Gastroesophageal sphincter (tissue), 4 donors: ENCODE measurements at regions not wholly inside any gene's neighbourhood (a gene's known extent, or its start where the extent isn't known, plus 50 kb on each side); places are given as distances from the start of the nearest gene placed in this dataset.

Source experiments
- ATAC-seq: fragments of 150-250 bp; one replicate; pipeline ENCODE4 v1.9.1; 2016; ENCODE audit warnings: mild to moderate bottlenecking, moderate library complexity
- H3K27ac ChIP-seq, 4 donors: fragments of 200-600 bp; sonication (generic) in 3 of 4; 1 replicate in 3 of 4; 2 replicates in 1 of 4; pipeline ENCODE4 v1.5.1; 2016 to 2019
- H3K27me3 ChIP-seq: fragments of 200-600 bp; sonication (generic); one replicate; pipeline ENCODE4 v1.5.1; 2019
- H3K36me3 ChIP-seq, 2 donors: fragments of 200-600 bp; sonication (generic); one replicate each; pipeline ENCODE4 v1.5.1; 2019; ENCODE audit warnings: control low read depth in 1 of 2
- H3K4me1 ChIP-seq, 3 donors: fragments of 200-600 bp; sonication (generic); 1 replicate in 2 of 3; 2 replicates in 1 of 3; pipeline ENCODE4 v1.5.1; 2016 to 2019; ENCODE audit warnings: control low read depth in 2 of 3
- H3K4me3 ChIP-seq, 2 donors: fragments of 200-600 bp; sonication (generic); one replicate each; pipeline ENCODE4 v1.5.1; 2019; ENCODE audit warnings: mild to moderate bottlenecking in 1 of 2, moderate library complexity in 1 of 2
- H3K9me3 ChIP-seq, 3 donors: fragments of 200-600 bp; sonication (generic); one replicate each; pipeline ENCODE4 v1.5.1; 2017 to 2019; ENCODE audit warnings: control low read depth in 2 of 3
- CTCF ChIP-seq, 4 experiments: fragments of 200-600 bp in 2 of 4; fragments of 450-650 bp in 2 of 4; sonication (generic) in 1 of 4; IDR thresholded peaks; one replicate each; pipeline ENCODE4 v1.5.1; 2017 to 2019; ENCODE audit warnings: antibody characterized with exemption in 4 of 4, mild to moderate bottlenecking in 2 of 4, moderate library complexity in 2 of 4
- EP300 ChIP-seq: sonication (generic); formaldehyde crosslinking; IDR thresholded peaks from one replicate; pipeline ENCODE4 v1.6.1; 2017; ENCODE audit warnings: antibody characterized with exemption, mild to moderate bottlenecking
- POLR2A ChIP-seq, 2 donors: fragments of 450-650 bp; IDR thresholded peaks; one replicate each; pipeline ENCODE4 v1.6.1; 2017; ENCODE audit warnings: antibody characterized with exemption in 2 of 2, mild to moderate bottlenecking in 2 of 2, moderate library complexity in 1 of 2
- POLR2AphosphoS5 ChIP-seq: sonication (generic); formaldehyde crosslinking; IDR thresholded peaks from one replicate; pipeline ENCODE4 v1.6.1; 2017; ENCODE audit warnings: antibody characterized with exemption
- WGBS, 2 donors: methylation state at CpG; one replicate each; pipeline ENCODE4 v1.1.5; 2018; ENCODE audit warnings: low coverage in 1 of 2; 5-methylcytosine and 5-hydroxymethylcytosine counted together

- 64 to 84% methylated on average over 2 of the region's 2 CpGs for WGBS, 2 donors
- H3K36me3 ChIP-seq, result no peaks in the 10 kb centered on the region
- no peaks in the 10 kb centered on the region for H3K4me1 ChIP-seq
- no peak for ATAC-seq
- no peak overlapping the region for H3K4me3 ChIP-seq
- H3K27ac ChIP-seq, result no peak overlapping the region
- peaks cover 18% of the 10 kb centered on the region for H3K27me3 ChIP-seq
- TF ChIP-seq EP300 (no peak), CTCF (IDR thresholded peaks at IDR 0.05) (no peak), POLR2AphosphoS5 (no peak), POLR2A (IDR thresholded peaks at IDR 0.05) (no peak)
- peaks cover 0 to 28% (median 3%) of the 10 kb centered on the region in 3 donors for H3K9me3 ChIP-seq
Observed at GRCh38 chr14:76613616-76614015, 147.7 kb upstream of the VASH1 start.

DNA sequence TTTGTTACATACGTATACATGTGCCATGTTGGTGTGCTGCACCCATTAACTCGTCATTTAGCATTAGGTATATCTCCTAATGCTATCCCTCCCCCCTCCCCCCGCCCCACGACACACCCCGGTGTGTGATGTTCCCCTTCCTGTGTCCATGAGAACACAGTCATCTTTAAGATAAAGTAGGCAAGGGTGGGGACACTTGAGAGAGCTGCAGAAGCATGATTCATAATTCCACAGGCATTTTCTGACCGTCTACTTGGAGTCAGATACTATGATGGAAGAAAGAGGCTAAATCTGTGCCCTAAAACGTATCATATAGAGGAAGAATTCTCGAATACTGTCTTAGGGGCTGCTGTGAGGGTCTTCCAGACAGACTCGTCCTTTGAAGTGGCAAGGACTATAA lies 145.9 kb upstream of the VASH1 start:
- Histone ChIP-seq H3K27ac (no peak overlapping the region), H3K27me3 (peaks cover 18% of the 10 kb centered on the region), H3K4me3 (no peak overlapping the region), H3K9me3 (peaks cover 0 to 31% (median 3%) of the 10 kb centered on the region in 3 donors), H3K36me3 (no peaks in the 10 kb centered on the region), H3K4me1 (no peaks in the 10 kb centered on the region)
- no peak for TF ChIP-seq POLR2AphosphoS5
- no peak for TF ChIP-seq POLR2A (IDR thresholded peaks at IDR 0.05)
- no peak for TF ChIP-seq EP300
- WGBS, 2 donors, result 69 to 86% methylated on average over 4 to 9 of the region's 9 CpGs
- ATAC-seq, result no peak

DNA sequence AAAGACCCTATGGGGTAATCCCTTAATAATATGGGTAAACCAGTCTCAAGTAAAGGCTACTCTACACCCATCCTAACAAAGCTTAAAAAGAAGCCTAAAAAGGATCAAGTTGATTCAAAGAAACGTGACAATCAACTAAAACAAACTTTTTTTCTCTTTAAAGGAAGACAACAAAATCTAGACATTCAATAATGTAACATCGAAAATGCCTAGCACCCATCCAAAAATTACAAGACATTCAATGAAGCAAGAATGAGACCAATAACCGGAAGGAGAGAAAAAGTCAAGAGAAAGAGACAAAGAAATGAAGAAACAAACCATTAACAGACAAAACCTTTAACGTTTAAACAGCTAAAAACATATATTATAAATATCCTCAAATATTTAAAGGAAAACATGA lies 143.8 kb upstream of the VASH1 start:
- Histone ChIP-seq H3K4me3 (no peak overlapping the region), H3K4me1 (no peaks in the 10 kb centered on the region), H3K27me3 (peaks cover 19% of the 10 kb centered on the region), H3K9me3 (peaks cover 0 to 31% (median 3%) of the 10 kb centered on the region in 3 donors), H3K36me3 (no peaks in the 10 kb centered on the region), H3K27ac (no peak overlapping the region)
- TF ChIP-seq POLR2AphosphoS5 (no peak), EP300 (no peak), CTCF (IDR thresholded peaks at IDR 0.05) (no peak), POLR2A (IDR thresholded peaks at IDR 0.05) (no peak)
- ATAC-seq, result no peak
- 80 to 86% methylated on average over 2 to 4 of the region's 4 CpGs for WGBS, 2 donors

- H3K9me3 ChIP-seq, result peaks cover 0 to 6% (median 0%) of the 10 kb centered on the region in 3 donors
- H3K4me3 ChIP-seq, result no peak overlapping the region
- H3K36me3 ChIP-seq, result no peaks in the 10 kb centered on the region
- H3K27me3 ChIP-seq, result no peaks in the 10 kb centered on the region
- ATAC-seq, result no peak
- no peak for TF ChIP-seq POLR2A (IDR thresholded peaks at IDR 0.05)
- no peaks in the 10 kb centered on the region for H3K4me1 ChIP-seq
- no peak overlapping the region for H3K27ac ChIP-seq
Observed at GRCh38 chr14:76636602-76637001, 124.7 kb upstream of the VASH1 start.

GRCh38 chr14:76638841-76639240 lies 122.4 kb upstream of the VASH1 start:
- H3K4me3 ChIP-seq, result no peak overlapping the region
- peaks cover 10% of the 10 kb centered on the region for H3K27me3 ChIP-seq
- no peaks in the 10 kb centered on the region for H3K36me3 ChIP-seq
- 59% methylated on average over 3 of the region's 3 CpGs; no CpG with 5 or more reads in 1 of the 2 donors for WGBS, 2 donors
- no peaks in the 10 kb centered on the region for H3K4me1 ChIP-seq
- no peak overlapping the region for H3K27ac ChIP-seq
- ATAC-seq, result no peak
- H3K9me3 ChIP-seq, result peaks cover 0 to 6% (median 0%) of the 10 kb centered on the region in 3 donors
- TF ChIP-seq POLR2AphosphoS5 (no peak), POLR2A (IDR thresholded peaks at IDR 0.05) (no peak), EP300 (no peak), CTCF (IDR thresholded peaks at IDR 0.05) (no peak)

- ATAC-seq, result no peak
- H3K36me3 ChIP-seq, result no peaks in the 10 kb centered on the region
- no peak for TF ChIP-seq CTCF (IDR thresholded peaks at IDR 0.05)
- TF ChIP-seq POLR2A (IDR thresholded peaks at IDR 0.05), result no peak
- no peak for TF ChIP-seq POLR2AphosphoS5
- no peak for TF ChIP-seq EP300
- no peak overlapping the region for H3K27ac ChIP-seq
- WGBS, 2 donors, result 61 to 66% methylated on average over 5 of the region's 6 CpGs
- H3K27me3 ChIP-seq, result peaks cover 10% of the 10 kb centered on the region
- H3K4me3 ChIP-seq, result no peak overlapping the region
- no peaks in the 10 kb centered on the region for H3K4me1 ChIP-seq
- peaks cover 0 to 6% (median 0%) of the 10 kb centered on the region in 3 donors for H3K9me3 ChIP-seq
Observed at GRCh38 chr14:76639606-76640229, 121.5 kb upstream of the VASH1 start.
